Activated CD4-positive, alpha-beta T cell treated with anti-CD3 and anti-CD28 coated beads for 1 hour (primary cell): ENCODE measurements at regions not wholly inside any gene's neighbourhood (a gene's known extent, or its start where the extent isn't known, plus 50 kb on each side); places are given as distances from the start of the nearest gene placed in this dataset.

Experiments
- DNase-seq: peaks from one replicate; pipeline ENCODE4 v3.0.0-alpha.2; 2020

- DNase-seq = no peak
Measured at GRCh38 chr10:111357859-111358258, 281.0 kb downstream of the ADRA2A start.

DNA sequence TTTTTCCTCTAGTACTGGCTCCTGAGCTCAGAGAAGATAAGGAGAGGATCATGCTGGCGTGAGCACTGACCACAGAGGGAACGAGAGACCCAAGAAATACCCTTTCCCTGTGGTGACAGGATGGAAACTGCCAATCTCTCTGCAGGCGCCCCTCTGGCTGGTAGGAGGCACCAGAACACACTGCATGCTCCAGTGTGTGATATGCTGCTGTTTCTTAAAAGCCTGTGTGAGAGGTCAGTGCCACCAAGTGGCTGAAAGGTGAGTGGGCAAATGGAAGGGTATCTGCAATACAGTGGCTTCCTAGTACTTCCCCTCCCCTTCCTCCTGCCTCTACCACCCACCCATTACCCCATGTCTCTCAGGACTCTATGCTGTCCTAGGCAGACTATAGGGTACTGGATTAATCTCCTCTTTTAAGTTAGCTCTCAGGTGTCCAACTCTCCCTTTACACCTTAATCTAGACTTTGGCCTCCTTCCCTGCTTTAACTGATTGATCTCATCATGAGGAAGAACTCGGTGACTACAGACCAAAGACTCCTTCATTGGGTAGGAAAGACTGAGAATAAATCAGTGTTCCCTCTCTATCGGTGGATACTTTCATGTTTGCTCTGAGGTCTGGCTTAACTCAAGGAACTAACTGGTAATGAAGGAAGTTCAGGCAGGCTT, 283.6 kb downstream of the ADRA2A start:
- no peak for DNase-seq

GRCh38 chr10:111367531-111367930, 290.7 kb downstream of the ADRA2A start:
- DNase-seq = no peak

DNA sequence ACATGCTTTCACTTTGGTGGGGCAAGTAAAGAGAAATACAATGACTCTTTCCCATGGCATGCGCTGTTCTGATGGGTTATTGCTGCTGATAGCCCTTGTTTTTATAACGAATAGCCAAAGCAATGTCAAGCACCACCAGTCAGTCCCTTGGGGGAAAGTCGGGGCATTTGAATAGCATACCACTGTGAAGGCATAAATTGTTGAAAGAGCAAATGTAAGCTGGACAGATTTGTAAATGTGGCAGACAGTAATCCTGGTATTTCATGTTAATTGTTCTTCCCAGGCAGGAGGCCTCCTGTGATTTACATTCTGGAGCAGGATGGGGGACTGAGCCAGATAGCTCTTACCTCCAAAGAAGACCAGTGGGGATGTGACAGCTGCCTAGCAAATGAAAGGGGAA, 293.3 kb downstream of the ADRA2A start:
- DNase-seq = no peak

DNA sequence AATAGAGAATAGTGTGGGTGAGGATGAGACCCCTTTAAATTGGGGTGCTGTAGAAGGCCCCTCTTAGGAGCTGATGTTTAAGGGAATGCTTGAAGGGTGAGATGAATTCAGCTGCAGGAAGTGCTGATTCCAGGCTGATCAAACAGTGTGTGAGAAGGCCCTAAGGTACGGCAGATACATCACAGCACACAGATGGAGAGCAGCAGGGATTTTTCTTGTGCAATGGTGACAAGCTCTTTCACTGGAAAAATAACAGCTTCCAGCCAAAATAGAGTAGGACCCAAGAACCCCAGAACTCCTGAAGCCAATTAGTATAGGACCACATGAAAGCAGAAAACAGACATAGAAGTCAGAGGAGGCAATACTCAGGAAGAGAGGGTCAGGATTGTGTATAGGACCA, 296.9 kb downstream of the ADRA2A start:
- DNase-seq = no peak

GRCh38 chr10:111379534-111380187, 302.8 kb downstream of the ADRA2A start:
- DNase-seq = no peak

DNA sequence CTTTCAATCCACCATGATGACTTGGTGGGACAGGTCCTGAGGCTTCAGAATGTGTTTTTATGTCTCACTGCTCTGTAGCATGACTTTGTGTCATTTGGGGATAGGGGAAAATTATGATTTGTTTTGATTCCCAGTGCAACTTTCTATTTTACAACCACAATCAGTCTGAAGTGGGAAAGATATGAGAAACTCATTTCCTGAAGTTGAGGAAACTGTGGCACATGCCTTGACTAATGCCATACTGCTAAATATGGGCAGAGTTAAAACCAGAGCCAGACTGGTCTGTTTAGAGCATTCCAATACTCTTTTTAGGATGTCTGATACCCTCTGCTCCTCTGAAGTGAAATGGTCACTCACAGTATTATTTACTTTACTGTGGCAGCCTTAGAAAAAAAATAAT, 307.7 kb downstream of the ADRA2A start:
- no peak for DNase-seq

DNA sequence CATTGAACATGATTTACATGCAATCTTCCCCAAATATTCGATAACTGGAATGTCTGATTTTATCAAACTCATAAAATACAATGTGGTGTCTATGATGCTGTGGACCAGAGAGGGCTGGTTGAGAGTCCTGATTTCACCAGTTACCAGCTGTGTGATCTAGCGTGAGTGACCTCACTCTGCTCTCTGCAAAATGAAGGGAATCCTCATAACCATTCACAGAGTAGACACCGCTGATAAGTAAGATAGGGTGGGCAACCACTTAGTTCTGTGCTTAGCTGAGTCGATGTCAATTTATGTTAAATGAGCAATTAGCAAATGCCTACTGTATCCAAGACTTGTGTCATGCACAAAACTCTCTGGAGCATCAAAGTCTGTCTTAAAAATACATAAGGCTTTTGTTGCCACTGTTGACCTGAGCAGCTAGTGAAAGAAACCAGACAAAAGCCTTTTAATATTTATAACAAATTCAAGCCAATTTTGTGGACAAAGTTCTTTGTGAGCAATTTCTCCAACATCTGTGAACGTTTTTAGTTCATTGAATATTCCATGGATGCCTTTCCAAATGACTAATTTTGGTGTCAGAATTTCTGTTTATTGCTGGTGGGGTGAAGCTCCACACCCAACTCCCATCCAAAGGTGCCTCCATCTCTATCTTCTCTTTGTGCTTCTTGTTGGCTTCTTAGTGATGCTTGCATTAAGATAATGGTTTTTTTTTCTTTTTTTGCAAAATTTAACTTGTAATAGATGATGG, 314.2 kb downstream of the ADRA2A start:
- no peak for DNase-seq

GRCh38 chr10:111392159-111392558, 315.3 kb downstream of the ADRA2A start:
- DNase-seq = no peak

DNA sequence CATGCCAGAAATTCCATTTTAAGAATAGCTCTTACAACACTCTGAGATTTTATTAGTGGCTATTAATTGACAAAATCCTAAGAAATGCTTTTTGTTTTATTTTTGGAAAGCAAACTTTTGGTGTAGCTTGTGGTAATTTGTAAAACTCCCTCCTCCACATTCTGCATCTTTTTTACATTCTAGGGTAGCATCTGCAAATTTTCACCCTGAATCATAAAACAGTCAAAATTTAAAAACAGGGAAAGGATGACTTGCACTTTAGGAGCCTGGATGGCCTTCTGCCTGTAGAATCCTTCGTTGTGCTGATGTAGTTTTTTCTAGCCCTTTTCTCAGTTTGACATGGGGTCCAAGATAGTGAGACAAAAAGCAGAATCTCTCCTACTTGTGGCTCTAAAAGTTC, 316.1 kb downstream of the ADRA2A start:
- no peak for DNase-seq

GRCh38 chr10:111410740-111411139, 333.9 kb downstream of the ADRA2A start:
- no peak for DNase-seq

DNA sequence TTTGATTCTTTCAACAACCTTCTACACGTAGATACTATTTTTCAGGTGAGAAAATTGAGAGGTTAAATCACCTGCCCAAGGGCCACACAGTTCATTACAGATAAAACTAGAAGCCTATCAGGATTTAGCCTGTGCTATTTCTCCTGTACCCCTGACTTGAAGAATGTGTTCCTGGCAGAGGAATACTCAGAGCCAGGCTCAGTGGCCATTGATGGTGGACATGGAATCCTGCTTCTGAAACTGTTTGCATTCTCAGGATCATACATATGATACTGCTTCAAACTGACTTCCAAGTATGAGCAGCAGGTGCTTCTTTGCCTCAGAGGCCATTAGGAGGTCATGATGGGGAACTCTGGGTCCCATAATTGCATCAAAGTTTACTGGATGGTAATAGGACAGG, 348.6 kb downstream of the ADRA2A start:
- no peak for DNase-seq

- DNase-seq = no peak
Measured at GRCh38 chr10:111429288-111430028, 352.6 kb downstream of the ADRA2A start.

- DNase-seq = no peak
Measured at GRCh38 chr10:111430070-111430469, 353.2 kb downstream of the ADRA2A start.

GRCh38 chr10:111432588-111432987, 355.8 kb downstream of the ADRA2A start:
- DNase-seq = no peak

DNA sequence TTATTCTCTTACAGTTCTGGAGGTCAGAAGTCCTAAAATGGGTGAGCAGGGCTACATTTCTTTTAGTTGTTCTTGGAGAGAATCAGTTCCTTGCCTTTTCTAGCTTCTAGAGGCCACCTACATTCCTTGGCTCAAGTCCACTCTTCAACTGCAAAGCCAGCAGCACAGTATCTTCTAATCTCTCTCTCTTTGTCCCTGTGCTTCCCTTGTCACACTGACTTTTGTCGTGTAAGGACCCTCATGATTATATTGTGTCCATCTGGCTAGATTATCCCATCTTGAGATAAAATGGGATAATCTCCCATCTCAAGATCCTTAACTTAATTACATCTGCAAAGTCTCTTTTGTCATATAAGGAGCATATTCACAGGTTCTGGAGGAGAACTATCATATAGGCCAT, 359.0 kb downstream of the ADRA2A start:
- no peak for DNase-seq

GRCh38 chr10:111439034-111439842, 362.4 kb downstream of the ADRA2A start:
- no peak for DNase-seq

- no peak for DNase-seq
Measured at GRCh38 chr10:111440501-111440900, 363.7 kb downstream of the ADRA2A start.

GRCh38 chr10:111445667-111446066, 368.8 kb downstream of the ADRA2A start:
- no peak for DNase-seq

- DNase-seq = no peak
Measured at GRCh38 chr10:111446966-111447365, 370.1 kb downstream of the ADRA2A start.

DNA sequence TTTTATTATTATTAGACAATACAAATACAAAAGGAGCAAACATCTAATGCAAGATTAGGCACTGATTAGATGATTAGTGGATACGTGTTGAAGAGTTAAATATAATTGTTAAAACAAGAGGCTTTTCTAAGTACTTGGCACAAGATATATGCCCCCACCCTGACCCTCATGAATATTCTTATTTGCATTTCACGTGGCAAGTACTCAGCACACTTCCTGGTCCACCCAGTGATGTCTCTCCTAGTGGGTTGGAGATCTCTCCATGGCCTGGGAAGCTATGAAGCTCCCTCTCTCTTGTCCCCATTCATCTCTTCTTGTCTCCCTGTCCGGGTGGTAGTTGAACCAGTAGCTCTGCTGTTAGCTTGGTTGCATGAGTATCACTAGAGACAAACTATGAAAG, 375.3 kb downstream of the ADRA2A start:
- DNase-seq = no peak

DNA sequence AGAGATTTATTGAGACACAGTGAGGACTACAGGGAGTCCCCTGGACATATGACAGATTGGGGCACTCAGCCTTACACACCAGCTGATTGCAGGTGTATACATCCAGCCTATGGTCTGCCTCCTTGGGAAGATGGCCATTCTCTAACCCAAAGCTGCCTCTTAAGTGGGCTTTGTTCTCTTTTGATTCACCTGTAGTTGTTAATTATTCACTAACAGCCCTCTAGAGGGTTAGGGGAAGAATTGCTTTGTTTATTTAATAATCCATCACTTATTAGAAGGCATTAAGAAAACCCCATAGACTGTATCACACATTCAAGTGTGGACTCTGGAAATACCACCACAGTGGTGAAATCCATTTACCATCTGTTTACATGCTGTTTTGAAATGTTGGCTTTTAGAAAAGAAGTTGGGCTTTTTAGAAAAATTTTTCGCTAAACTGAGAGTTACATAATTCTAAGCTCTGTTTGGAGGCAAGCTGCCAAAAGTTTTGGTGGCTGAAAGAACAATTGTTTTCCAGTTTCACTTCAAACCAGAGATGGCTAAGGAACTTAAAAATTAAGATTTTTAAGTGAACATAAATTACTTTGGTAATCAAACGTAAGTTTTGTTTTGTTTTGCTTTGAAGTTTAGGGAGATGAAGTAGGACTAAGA, 379.1 kb downstream of the ADRA2A start:
- DNase-seq = no peak
